Left hindlimb (tissue), 1 donor: ENCODE measurements at regions not wholly inside any gene's neighbourhood (a gene's known extent, or its start where the extent isn't known, plus 50 kb on each side); places are given as distances from the start of the nearest gene placed in this dataset.

Experiments
- DNase-seq: peaks from one replicate; pipeline ENCODE4 v3.0.0-alpha.2; 2018

DNA sequence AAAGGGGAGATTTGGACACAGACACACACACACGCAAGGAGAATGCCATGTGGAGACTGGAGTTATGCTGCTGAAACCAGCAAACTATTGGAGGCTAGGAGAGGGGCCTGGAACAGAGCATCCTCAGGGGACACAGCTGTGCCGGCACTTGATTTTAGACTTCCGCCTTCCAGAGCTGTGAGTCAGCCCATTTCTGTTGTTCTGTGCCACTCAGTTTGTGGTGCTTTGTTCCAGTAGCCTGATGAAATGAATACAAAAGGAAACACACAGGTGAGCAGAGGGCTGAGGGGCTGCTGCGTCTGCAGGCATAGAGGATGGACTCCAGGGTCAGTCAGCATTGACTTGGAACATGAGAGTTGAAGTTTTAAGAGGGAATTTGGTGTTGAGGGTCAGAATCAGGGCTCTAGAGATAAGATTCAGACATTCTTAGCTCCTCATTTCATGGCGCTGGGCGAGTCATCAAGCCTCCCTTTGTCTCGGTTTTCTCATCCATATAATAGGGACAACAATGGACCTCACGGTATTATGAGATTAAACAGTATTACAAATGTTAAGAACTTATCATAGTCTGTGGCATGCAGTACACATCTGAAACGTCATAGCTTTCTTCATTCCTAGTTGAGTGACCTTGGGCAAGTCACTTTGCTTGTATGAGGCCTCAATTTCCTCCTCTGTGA lies 191.0 kb downstream of the MIAT start:
- DNase-seq, result no peak

DNA sequence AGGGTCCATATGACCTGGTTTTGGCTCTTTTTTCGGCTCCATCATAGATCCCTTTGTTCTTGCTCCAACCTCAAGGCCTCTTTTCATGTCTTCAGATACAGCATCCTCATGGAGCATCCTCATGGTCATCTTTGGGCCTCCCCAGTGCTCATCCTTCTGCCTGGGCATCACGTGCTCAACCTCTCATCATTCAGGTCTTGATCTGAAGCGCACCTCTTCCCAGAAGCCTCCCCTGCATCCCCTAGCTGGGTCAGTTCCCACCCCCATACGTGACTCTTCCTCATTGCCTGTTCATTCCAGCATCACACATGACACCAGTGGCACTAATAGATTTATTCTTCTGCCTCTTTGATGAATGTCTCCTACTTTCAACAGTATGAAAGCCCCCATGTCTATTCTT lies 192.2 kb downstream of the MIAT start:
- no peak for DNase-seq

GRCh38 chr22:26851125-26851524 lies 193.7 kb downstream of the MIAT start:
- DNase-seq, result no peak

DNA sequence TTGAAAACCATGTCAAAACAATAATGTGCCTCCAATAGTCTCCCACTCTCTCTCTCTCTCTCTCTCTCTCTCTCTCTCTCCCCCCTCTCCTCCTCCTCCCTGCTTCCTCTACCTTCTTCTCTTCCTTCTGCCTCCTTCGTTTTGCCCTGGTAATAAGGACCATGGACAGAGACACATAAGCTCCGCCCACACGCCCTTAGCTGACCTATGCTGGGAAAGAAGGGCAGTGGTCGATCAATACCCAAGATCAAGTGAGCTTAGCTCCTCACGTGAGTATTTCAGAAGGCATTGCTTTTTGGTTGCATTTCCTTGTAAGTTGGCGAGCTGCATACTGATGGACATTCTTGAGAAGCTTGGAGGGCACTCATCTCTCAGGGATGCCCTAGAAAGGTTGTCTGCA lies 194.8 kb downstream of the MIAT start:
- DNase-seq, result no peak

DNA sequence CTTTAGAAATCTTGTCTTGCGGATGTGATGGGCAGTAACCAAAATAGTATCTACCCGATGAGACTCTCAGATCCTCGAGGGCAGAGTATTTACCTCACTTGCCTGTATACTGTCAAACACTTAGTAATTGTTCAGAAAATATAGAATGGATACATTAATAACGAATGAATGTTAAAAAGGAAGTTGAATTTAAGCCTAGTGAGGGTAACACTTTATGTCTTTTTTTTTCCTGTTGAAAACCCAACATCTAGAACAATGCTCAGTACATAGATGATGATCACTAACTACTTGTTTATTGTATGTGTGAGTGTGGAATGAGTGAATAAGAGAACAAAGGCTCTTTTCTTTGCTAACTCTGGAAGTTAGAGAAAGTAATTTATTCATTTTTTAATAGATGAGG lies 195.7 kb downstream of the MIAT start:
- DNase-seq, result no peak

DNA sequence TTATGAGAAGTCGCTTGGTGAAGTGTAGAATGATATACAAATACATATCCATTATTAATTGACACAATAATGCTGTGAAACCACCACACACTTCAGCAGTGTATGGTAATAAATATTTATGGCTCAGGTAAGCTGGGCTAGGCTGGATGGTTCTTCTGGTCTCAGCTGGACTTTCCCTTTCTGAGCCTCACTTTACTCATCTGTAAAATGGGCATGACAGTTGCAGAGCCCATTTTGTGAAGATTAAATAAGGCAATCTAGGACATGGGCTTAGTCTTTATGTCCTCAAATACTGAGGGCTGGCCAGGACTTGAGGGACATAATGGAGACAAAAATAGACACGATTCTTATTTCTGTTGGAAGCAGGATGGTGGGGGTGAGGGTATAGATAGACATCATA lies 196.1 kb downstream of the MIAT start:
- DNase-seq, result no peak

GRCh38 chr22:26857169-26857568 lies 199.8 kb downstream of the MIAT start:
- no peak for DNase-seq

GRCh38 chr22:26860301-26860700 lies 202.9 kb downstream of the MIAT start:
- DNase-seq, result no peak

DNA sequence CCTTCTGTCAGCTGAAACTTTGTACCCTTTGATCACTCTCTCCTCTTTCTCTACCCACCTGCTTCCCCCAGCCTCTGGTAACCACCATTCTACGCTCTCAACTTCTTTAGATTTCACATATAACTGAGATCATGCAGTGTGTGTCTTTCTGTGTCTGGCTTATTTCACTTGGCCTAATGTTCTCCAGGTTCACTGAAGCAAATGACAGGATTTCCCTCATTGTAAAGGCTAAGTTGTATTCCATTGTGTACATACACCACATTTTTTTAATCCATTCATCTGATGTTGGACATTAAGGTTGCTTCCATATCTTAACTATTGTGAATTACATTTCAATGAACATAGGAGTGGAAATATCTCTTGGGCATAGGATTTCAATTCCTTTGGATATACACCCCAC lies 207.6 kb downstream of the MIAT start:
- DNase-seq, result no peak

DNA sequence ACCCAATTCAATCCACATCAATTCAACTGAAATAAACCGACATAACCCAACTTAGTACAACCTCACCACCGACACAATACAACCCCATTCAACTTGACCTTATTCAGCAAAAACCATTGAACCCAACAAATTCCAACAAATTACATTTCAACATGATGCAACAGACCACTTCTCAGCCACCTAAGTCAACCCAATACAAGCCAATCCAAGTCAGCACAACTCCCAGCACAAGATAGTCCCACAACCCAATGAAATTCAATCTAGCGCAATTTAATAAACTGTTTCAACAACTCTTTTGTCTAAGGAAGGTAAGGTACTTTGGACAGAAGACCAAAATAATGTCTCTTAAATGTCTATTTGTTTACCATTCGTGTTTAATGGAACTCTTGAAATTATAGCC lies 226.0 kb downstream of the MIAT start:
- no peak for DNase-seq

GRCh38 chr22:26884921-26885320 lies 227.5 kb downstream of the MIAT start:
- DNase-seq, result no peak

DNA sequence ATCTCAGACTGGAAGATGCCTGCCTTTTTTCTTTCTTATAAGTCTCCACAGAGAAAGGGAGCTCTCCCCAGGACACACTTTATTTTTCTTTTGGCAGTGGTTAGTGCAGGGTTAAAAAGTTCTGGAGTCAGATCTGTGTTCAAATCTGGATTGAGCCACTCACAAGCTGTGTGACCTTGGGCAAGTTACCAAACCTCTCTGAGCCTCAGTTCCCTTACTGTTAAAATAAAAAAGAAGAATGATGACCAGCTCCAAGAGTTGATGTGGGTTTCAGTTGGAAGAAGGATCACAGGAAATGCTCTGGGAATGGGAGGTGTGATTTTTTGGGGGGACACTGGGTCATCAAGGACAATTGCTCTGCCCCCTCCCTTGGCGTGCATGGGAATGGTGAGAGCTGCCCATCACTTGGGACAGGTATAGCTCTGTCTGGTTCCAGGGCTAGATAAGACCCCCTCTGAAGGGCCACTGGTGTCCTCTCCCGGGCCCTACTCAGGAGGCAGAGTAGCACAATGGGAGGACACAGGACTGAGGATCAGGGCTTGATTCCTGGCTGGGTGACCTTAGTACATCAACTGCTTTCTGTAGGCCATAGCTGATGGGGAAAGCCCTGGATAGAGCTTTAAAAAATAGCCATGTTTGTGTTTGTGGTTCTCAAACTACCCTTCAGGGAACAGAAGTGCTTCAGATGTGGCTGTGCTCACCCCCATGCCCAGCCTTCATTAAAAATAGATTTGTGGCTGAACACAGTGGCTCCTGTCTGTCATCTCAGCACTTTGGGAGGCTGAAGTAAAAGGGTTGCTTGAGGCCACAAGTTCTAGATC lies 228.3 kb downstream of the MIAT start:
- DNase-seq, result no peak

- DNase-seq, result no peak
Observed at GRCh38 chr22:26887456-26887855, 230.1 kb downstream of the MIAT start.

- DNase-seq, result no peak
Observed at GRCh38 chr22:26887916-26888315, 230.5 kb downstream of the MIAT start.

- no peak for DNase-seq
Observed at GRCh38 chr22:26888887-26889286, 231.5 kb downstream of the MIAT start.

GRCh38 chr22:26889802-26890201 lies 232.4 kb downstream of the MIAT start:
- DNase-seq, result no peak

DNA sequence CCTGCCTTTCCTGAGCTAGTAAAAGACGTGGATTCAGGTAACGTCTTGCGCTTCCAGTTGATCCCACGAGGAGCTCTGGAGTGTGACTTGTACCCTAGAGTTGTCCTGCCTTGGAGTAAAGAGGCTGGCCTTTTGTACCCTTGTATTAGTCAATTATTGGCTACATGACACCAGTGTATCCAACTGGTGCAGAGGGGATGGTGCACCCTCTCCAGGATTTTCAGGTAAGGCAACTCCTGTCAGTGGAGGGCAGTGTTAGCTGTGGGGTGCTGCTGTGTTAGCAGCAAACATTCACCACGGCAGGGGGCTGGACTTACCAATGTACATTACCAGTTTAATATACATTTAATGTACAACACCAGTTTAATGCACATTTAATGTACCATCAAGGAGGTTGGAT lies 233.5 kb downstream of the MIAT start:
- no peak for DNase-seq

GRCh38 chr22:26891429-26891828 lies 234.0 kb downstream of the MIAT start:
- DNase-seq, result no peak

- DNase-seq, result peak; percentile 41
Observed at GRCh38 chr22:26892166-26893041, 235.0 kb downstream of the MIAT start.

- DNase-seq, result no peak
Observed at GRCh38 chr22:26893173-26894110, 236.1 kb downstream of the MIAT start.

DNA sequence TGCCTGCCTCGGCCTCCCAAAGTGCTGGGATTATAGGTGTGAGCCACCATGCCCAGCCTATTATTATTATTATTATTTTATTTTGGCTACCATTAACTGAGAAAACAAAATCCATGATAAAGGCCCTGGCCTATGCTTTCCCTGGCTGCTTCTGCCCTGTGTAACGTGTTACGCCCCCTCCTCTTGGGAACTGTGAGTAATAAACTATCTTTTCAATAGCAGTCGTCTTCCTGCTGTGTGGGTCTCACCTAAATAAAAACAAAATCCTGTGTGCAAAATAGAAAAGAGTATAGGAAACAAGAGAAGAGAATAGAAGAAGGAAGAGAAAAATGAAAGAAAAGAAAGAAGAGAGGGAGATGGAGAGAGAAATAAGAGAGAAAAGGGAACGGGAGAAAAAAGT lies 237.0 kb downstream of the MIAT start:
- DNase-seq, result no peak

DNA sequence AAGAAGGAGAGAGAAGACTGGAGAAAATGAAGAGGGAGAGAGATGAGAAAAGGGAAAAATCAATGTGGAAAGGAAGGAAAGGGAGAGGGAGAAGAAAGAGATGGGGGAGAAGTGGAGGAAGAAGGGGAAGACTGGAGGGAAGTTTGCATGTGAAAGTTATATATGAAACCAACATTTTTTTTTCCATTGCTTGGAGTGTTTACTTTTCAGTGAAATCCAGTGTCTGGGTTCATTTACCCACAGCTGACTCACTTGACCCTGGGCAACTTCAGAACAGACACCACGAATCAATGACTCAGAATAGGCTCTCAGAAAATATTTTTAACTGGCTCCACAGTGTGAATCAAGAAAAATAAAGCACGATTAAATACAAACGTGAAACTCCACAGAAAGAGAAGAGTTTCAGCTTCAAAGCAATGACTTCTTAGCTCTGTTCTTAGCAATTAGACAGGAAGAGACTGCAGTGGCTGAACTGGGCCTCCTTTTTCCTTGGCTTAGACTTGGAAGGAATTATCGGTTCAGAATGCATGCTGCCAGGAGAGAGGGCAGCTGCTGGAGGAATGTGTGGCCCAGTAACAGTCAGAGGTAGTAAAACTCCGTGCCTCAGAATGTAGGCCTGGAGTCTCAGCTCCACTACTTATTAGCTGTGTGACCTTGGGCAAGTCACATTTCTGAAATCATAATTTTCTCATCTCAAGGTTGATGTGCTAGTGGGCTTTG lies 237.5 kb downstream of the MIAT start:
- no peak for DNase-seq
